ENCODE measurements at regions not wholly inside any gene's neighbourhood (a gene's known extent, or its start where the extent isn't known, plus 50 kb on each side); places are given as distances from the start of the nearest gene placed in this dataset.

GRCh38 chr20:39878320-39878719 is 810.7 kb downstream of the MAFB start:
- no peak for DNase-seq (ENCODE audit: low read depth in 2 of 2)

DNA sequence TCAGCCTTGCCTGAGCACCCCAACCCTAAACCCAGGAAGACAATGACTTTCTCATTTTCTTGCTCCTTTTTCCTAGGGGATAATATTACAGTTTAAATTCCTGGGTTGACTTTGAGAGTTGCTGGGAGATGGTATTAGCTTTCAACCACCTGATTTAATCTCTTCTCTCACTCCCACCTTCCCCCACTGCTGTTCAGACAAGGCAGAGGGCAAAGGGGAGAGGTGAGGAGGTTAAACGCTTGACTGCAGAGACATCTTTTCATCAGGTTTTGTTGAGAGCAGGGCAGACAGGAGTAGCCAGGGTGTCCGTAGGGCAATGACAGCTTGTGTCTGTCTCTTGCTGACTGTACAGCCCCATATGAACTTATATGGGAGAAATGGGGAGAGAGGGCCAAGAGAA is 811.2 kb downstream of the MAFB start:
- no peak for DNase-seq (ENCODE audit: low read depth in 2 of 2)

DNA sequence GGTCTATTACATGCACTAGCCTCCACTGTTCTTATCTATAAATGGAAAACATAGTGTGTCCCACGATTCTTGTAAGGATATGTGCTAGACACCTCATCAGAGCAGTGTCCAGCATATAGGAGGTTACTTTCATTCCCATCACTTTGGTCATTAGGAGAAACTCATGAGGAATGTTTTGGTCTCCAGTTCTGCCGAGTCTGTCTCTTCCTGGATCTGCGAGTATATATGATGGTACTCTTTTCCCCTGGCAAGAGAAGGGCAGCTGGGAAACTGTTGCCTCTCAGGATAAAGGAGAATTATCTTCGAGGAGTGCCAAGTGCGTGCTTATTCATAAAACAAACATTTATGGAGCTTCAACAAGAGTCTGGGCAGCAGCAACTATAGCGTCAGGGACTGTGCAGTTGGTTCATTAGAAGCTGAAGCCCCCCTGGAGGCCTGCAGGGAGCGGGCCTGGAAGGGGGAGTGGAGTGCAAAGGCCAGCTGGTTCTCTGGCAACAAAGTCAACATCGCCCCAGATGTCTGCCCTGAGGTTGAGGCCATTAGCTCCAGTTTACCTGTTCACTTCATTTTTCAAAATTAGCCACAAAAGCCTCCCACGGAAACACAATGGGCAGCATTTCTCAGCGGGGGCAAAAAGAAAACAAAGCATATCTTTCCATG is 811.9 kb downstream of the MAFB start:
- DNase-seq (ENCODE audit: low read depth in 2 of 2): no peak

DNA sequence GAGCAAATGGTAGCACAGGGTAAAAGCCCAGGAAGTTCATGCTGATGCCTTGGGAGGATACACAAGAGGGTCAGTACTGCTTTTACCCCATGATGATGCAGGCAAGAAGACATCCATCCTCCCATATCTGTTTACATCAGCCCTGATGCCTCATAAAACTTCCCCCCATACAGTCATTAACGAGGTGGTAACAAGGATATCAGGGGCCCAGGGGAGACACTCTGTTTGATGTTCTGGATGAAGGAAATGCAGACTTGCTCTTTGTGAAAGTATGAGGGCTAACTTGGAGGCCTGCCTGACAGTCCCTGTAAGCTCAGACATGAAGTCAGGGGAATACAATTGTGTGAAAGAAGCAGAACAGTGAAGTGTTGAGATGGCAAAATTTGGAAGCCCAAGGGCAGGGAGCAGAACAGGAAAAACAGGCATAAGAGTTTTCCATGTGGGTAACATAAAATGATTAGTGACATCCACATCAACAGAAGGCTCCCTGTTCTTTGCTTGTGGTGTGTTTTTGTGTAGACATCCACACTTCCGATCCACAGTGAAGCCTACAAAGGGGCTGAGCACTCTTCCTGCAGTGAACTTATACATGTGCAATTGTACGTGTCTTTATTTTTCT is 813.4 kb downstream of the MAFB start:
- DNase-seq (ENCODE audit: low read depth in 2 of 2): no peak

DNA sequence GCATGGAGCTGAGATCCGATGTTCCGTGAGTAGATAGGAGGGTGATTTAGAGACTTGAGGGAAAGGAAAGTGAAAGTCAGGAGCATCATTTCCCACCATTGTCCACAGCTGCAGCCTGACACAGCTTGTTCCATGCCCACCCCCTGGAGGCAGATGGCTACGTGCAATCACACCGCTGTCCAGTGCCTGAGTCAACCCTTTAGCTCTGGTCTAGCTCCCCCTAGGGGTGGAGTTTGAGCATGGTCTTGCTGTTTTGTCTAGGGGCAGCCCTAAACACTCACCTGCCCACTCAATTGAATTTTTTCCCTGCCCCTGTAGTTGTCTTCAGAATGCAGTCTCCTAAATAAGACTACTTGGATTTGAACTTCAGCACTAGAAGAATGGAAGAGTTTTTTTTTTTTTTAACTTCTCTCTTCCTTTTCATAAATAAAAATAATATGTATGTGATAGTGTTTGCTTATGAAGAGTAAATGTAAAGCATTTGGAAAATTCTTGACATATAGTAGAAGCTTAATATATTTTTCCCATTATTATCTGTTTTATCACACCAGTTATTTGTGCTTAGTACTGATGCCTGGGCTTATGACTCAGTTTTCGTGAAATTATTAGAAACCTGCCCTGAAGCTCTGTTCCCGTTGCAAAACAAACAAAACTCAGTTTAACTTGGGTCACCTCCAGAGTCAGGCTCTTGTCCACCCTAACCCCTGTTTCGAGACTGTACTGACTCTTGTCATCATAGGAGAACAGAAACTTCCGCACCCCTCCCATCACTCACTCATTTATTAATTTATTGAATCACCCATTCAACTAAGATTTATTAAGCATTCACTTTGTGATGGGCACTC is 814.8 kb downstream of the MAFB start:
- DNase-seq (ENCODE audit: low read depth in 2 of 2): peak; percentile 49 to 96

DNA sequence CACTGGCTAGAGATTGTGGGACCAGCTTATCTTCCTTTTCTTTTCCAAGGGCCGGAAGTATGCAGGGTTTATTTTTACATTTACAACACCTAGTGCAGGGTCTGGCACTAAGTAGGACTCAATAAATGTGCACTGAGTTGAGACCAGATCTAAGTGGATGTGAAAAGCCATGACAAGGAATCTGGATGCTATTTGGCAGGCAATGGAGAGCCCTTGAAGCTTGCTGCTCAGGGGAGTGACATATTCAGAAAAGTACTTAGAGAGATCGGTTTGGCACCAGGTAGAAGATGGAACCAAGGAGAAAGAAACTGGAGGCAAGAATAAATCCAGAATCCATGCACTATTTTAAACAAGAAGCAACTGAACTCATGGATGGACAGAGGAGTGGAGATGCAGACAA is 815.8 kb downstream of the MAFB start:
- no peak for DNase-seq (ENCODE audit: low read depth in 2 of 2)

DNA sequence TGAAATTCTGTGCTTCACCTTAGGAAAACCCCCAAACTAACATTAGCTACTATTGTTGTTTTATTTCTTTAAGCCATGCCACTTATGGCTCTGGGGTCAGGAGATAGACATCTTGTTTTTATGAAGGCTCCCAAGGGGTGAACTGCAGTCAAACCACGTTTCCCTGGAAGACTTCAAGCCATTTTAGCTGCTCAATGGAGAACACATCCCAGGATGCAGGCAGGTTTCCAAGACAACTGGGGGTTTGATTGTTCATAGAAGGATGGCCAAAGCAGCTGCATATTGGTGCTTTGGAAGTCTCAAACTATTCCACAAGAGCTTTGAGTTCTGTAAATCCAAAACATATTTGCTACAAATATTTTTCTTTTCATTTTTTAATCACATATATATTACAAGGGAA is 818.0 kb downstream of the MAFB start:
- DNase-seq (ENCODE audit: low read depth in 2 of 2): no peak

DNA sequence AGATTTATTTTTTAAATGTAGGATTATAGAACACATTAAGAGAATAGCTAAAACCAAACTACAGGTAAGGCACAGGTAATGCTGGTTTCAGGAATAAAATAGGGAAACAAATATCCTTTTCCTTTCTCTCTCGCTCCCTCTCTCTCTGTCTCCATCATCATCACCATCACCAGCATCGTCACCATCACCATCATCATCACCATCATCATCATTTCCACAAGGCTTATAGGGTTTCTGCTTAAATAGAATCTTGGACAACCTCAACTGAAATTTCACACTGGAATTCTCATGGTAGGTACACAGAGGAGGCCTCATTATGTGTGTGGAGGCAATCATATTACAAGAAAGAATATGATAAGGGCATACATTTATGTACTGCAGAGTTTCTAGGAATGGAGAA is 823.6 kb downstream of the MAFB start:
- no peak for DNase-seq (ENCODE audit: low read depth in 2 of 2)

DNA sequence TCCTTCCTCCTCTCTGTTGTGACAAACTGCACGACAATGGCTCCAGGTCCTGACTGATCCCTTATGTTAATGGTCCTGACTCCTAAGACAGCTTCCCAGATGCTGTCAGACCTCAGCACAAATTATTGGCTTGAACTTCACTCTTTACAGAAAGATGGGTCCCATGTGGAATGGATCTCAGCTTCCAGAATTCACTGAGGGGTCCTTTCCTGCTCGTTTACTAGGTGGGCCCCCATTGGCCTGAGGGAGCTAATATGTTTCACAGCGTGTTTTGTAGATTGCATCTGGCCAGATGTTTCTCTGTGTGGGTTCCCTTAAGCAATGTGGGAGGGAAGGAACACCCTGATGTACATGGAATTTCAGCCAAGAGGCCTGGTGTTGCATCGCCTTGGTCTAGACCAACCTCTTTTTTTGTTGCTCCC is 826.6 kb downstream of the MAFB start:
- no peak for DNase-seq (ENCODE audit: low read depth in 2 of 2)

DNA sequence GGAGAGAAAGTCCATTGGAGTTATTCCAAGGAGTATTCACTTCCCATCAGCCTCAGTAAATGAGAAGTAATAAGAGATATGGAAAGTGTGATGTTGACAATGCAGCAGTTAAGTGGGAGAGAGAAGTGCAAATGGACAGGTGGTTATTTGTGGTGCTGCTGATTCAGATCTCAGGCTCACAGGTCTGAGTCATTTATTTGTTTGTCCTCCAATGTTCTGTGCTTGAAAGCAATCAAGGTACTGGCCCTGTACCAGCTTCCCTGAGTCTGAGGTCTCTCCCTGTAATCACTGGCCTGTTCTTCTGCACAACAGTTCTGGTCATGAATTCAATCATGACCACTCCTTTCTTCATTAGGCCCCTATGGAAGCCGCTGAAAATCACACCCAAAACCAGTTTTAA is 827.7 kb downstream of the MAFB start:
- no peak for DNase-seq (ENCODE audit: low read depth in 2 of 2)

- DNase-seq (ENCODE audit: low read depth in 2 of 2): no peak
Measured at GRCh38 chr20:39857835-39858234, 831.2 kb downstream of the MAFB start.

- DNase-seq (ENCODE audit: low read depth in 2 of 2): no peak
Measured at GRCh38 chr20:39857187-39857586, 831.8 kb downstream of the MAFB start.

DNA sequence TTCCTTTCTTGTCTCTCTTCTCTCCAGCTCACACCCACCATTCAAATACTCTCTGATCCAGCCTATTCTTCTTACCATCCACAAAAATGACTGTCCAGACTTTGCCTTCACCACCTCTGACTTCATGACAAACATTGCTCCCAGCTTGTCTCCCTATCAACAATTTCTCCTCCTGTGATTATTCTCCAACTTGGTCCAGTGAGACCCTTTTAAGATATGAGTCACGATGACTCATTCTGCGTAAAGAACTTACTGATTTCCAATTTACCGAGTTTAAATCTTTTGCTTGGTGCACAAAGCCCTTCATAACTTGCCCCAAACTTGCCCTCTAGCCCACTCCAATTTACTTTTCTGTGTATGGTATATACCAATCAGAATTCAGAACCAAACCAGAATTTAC is 833.2 kb downstream of the MAFB start:
- no peak for DNase-seq (ENCODE audit: low read depth in 2 of 2)

- no peak for DNase-seq (ENCODE audit: low read depth in 2 of 2)
Measured at GRCh38 chr20:39855056-39855455, 834.0 kb downstream of the MAFB start.

DNA sequence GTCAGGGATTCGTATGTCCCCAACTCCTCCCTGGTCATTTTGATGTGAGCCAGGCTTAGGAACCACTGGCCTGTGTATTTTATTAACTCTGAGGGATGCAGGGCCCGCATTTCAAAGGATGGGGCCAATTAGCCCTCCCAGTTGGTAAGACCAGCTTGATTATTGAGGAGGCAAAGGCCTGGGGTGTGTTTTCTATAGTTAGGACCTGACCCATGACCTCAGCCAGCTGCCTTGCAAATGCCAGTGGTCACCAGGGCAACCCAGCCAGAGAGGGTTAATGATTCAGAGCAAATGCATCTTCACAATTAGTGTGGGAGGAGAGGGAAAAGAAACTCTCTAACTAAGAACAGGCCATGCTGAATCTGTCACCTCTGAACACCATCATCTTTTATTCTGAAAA is 835.4 kb downstream of the MAFB start:
- no peak for DNase-seq (ENCODE audit: low read depth in 2 of 2)

GRCh38 chr20:39853050-39853449 is 836.0 kb downstream of the MAFB start:
- no peak for DNase-seq (ENCODE audit: low read depth in 2 of 2)

- DNase-seq (ENCODE audit: low read depth in 2 of 2): no peak
Measured at GRCh38 chr20:39851459-39851858, 837.6 kb downstream of the MAFB start.

DNA sequence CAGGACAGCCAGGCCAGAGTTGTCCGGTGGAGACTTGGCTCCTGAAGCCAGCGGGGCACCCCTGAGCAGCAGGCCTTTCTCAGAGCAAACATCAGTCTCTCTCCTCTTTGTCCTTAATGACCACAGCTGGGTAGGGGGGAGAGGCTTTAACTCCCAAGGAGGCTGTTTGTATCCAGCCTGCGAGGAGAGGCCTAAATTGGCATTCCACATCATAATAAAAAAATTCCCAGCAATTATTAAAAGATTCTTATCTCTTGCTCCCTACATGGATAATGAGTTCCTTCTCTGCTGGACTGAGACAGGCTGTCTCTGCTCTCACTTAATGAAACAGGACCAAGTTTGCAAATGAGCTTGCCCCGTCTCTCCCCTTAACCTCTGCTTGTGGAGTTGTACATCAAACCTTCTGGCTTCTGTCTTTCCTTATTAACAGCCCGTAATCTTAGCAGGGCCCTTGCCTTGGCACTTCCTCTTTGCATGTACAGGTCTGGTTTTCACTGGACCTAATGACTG is 838.2 kb downstream of the MAFB start:
- DNase-seq (ENCODE audit: low read depth in 2 of 2): no peak

DNA sequence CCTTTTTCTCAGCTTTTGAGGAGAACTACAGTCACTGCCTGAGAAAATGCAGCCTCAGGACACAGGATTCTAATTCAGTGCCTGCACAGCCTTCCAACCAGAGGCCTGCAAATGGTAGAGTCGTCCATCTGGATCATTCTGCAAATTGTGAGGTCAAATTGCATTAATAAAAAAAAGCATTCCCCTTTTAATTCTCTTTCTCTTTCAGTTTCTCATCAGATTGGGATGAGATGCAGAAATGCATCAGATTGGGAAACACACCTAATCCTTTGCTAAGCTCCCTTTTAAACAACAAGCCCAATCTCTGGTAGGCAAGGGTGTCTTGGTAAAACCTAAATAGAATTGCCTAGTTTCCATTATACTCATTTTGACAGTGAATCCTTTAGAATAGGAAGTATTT is 838.8 kb downstream of the MAFB start:
- no peak for DNase-seq (ENCODE audit: low read depth in 2 of 2)

- peak; percentile 10 to 17 for DNase-seq (ENCODE audit: low read depth in 2 of 2)
Measured at GRCh38 chr20:39849664-39850063, 839.4 kb downstream of the MAFB start.

- DNase-seq (ENCODE audit: low read depth in 2 of 2): no peak
Measured at GRCh38 chr20:39849171-39849570, 839.9 kb downstream of the MAFB start.

GRCh38 chr20:39839399-39840119 is 849.5 kb downstream of the MAFB start:
- no peak for DNase-seq (ENCODE audit: low read depth in 2 of 2)

Data from lung microvascular endothelial cell (primary cell).